Endodermal cell (in vitro differentiated cells): ENCODE measurements at regions not wholly inside any gene's neighbourhood (a gene's known extent, or its start where the extent isn't known, plus 50 kb on each side); places are given as distances from the start of the nearest gene placed in this dataset.
"Not testable (repeated sequence)": the region's sequence is repeated elsewhere in the genome, so short reads cannot be mapped to it uniquely, and the experiment has no call there.

Source experiments
- DNase-seq: peaks from one replicate; pipeline ENCODE4 v3.0.0-alpha.2; 2017
- H3K27ac ChIP-seq: 2 replicates; pipeline ENCODE4 v1.5.1; 2013; ENCODE audit warnings: mild to moderate bottlenecking, low read depth, low read length, moderate library complexity
- H3K27me3 ChIP-seq: 2 replicates; pipeline ENCODE4 v1.6.1; 2013; ENCODE audit warnings: mild to moderate bottlenecking, low read length, moderate library complexity; ENCODE audit not compliant: insufficient read depth, control insufficient read depth, poor library complexity, severe bottlenecking
- H3K36me3 ChIP-seq: 2 replicates; pipeline ENCODE4 v1.7.0; 2013; ENCODE audit warnings: mild to moderate bottlenecking, low read length, moderate library complexity; ENCODE audit not compliant: control insufficient read depth, insufficient read depth
- H3K4me1 ChIP-seq: one replicate; pipeline ENCODE4 v1.7.0; 2013; ENCODE audit warnings: low read length; ENCODE audit not compliant: control insufficient read depth, insufficient read depth
- H3K4me3 ChIP-seq: 2 replicates; pipeline ENCODE4 v1.5.1; 2013; ENCODE audit warnings: mild to moderate bottlenecking, low read length, moderate library complexity
- H3K9ac ChIP-seq: 2 replicates; pipeline ENCODE4 v1.6.1; 2013; ENCODE audit warnings: mild to moderate bottlenecking, low read length, moderate library complexity; ENCODE audit not compliant: poor library complexity, severe bottlenecking; ENCODE audit errors: extremely low read depth
- H3K9me3 ChIP-seq: 2 replicates; pipeline ENCODE4 v1.6.1; 2013; ENCODE audit warnings: mild to moderate bottlenecking, low read length, moderate library complexity; ENCODE audit not compliant: control insufficient read depth
- H3K27ac Mint-ChIP-seq: 2 replicates; pipeline ENCODE4 v1.8.0; 2020; ENCODE audit warnings: mixed read lengths
- H3K27me3 Mint-ChIP-seq: 2 replicates; pipeline ENCODE4 v1.8.0; 2021; ENCODE audit warnings: mild to moderate bottlenecking, mixed read lengths; ENCODE audit not compliant: insufficient read depth
- H3K36me3 Mint-ChIP-seq: 2 replicates; pipeline ENCODE4 v1.8.0; 2020; ENCODE audit warnings: low read depth, mixed read lengths
- H3K4me1 Mint-ChIP-seq: 2 replicates; pipeline ENCODE4 v1.8.0; 2020; ENCODE audit warnings: mixed read lengths
- H3K4me3 Mint-ChIP-seq: 2 replicates; pipeline ENCODE4 v1.8.0; 2020; ENCODE audit warnings: mild to moderate bottlenecking, moderate library complexity, mixed read lengths
- H3K9me3 Mint-ChIP-seq: 2 replicates; pipeline ENCODE4 v1.8.0; 2020; ENCODE audit warnings: mild to moderate bottlenecking, mixed read lengths
- WGBS, 2 experiments: methylation state at CpG; one replicate each; pipeline versions ENCODE4 v1.1.5 to v1.1.7; 2013; ENCODE audit warnings: missing lambda C conversion rate in 2 of 2, mixed read lengths in 1 of 2; ENCODE audit not compliant: insufficient coverage in 1 of 2, insufficient read length in 1 of 2; 5-methylcytosine and 5-hydroxymethylcytosine counted together
- TF ChIP-seq, protein P1 (sequence below): fragments of 200-600 bp; sonication (generic); conservative IDR thresholded peaks from 2 replicates; pipeline ENCODE4 v1.5.0; 2021; ENCODE audit warnings: antibody characterized with exemption, mild to moderate bottlenecking

DNA sequence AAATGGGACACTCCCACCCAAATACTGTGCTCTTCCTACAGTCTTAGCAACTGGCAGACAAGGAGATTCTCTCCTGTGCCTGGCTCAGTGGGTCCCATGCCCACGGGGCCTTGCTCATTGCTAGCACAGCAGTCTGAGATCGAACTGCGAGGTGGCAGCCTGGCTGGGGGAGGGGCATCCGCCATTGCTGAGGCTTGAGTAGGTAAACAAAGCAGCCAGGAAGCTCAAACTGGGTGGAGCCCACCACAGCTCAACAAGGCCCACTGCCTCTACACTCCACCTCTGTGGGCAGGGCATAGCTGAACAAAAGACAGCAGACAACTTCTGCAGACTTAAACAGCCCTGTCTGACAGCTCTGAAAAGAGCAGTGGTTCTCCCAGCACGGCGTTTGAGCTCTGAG lies 174.8 kb downstream of the COL12A1 start:
- not testable (repeated sequence) for H3K27ac ChIP-seq, H3K4me1 ChIP-seq, H3K9me3 ChIP-seq, H3K36me3 ChIP-seq, H3K27me3 Mint-ChIP-seq, H3K27me3 ChIP-seq, H3K4me1 Mint-ChIP-seq, H3K27ac Mint-ChIP-seq, DNase-seq, H3K4me3 Mint-ChIP-seq, H3K36me3 Mint-ChIP-seq, H3K4me3 ChIP-seq, H3K9me3 Mint-ChIP-seq, H3K9ac ChIP-seq
- WGBS, 2 experiments, result 87 to 90% methylated on average over 5 to 6 of the region's 6 CpGs

DNA sequence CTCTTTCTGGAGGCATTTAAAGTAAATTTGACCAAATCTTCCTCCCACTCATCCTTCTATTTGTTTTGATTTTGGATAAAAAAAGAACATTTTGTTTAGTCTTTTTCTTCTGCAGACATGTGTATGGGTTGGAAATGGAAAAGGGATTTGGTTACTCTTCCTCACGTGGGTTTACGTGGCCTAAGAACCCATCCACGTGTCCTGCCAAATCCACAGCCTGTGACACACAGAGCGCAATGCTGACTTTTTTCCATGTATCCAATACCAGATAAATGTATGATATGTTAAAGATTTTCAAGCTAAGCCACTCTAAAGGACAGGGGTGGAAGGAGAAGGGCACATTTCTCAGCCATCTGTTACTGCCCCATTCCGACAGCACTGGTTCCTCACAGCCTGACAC lies 176.5 kb downstream of the COL12A1 start:
- no peaks in the 10 kb centered on the region for H3K4me1 ChIP-seq
- no peaks in the 10 kb centered on the region for H3K9me3 ChIP-seq
- no peaks in the 10 kb centered on the region for H3K27me3 ChIP-seq
- Mint-ChIP-seq H3K27me3 (no peaks in the 10 kb centered on the region), H3K27ac (no peak overlapping the region), H3K36me3 (no peaks in the 10 kb centered on the region), H3K9me3 (no peaks in the 10 kb centered on the region), H3K4me3 (no peak overlapping the region), H3K4me1 (no peaks in the 10 kb centered on the region)
- WGBS, 2 experiments, result 94 to 100% methylated on average over 2 to 5 of the region's 5 CpGs
- TF ChIP-seq, protein P1, sequence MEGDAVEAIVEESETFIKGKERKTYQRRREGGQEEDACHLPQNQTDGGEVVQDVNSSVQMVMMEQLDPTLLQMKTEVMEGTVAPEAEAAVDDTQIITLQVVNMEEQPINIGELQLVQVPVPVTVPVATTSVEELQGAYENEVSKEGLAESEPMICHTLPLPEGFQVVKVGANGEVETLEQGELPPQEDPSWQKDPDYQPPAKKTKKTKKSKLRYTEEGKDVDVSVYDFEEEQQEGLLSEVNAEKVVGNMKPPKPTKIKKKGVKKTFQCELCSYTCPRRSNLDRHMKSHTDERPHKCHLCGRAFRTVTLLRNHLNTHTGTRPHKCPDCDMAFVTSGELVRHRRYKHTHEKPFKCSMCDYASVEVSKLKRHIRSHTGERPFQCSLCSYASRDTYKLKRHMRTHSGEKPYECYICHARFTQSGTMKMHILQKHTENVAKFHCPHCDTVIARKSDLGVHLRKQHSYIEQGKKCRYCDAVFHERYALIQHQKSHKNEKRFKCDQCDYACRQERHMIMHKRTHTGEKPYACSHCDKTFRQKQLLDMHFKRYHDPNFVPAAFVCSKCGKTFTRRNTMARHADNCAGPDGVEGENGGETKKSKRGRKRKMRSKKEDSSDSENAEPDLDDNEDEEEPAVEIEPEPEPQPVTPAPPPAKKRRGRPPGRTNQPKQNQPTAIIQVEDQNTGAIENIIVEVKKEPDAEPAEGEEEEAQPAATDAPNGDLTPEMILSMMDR, result no peak
- no peak overlapping the region for H3K4me3 ChIP-seq
- no peaks in the 10 kb centered on the region for H3K36me3 ChIP-seq
- DNase-seq, result no peak
- no peak overlapping the region for H3K27ac ChIP-seq
- no peak overlapping the region for H3K9ac ChIP-seq

DNA sequence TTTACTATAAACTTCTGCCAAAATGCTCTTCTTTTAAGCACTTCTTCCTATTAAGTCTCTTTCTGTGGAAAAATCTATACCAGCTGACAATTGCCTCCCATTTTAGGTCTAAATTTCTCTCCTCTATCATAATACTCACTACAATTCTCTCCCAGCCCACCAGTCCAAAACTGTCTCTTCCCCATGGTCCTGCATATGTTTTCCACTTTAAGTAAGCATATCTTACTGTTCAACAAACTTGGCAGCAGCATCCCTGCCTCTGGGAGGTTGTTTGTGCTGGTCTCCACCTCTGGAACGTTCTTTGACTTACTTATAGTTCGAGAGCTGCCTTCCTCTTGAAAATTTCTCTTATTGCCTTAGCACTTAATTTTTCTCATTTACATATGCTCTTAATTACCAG lies 180.5 kb downstream of the COL12A1 start:
- Histone ChIP-seq H3K4me3 (no peak overlapping the region), H3K27me3 (no peaks in the 10 kb centered on the region), H3K36me3 (no peaks in the 10 kb centered on the region), H3K27ac (no peak overlapping the region), H3K9ac (no peak overlapping the region), H3K4me1 (no peaks in the 10 kb centered on the region), H3K9me3 (no peaks in the 10 kb centered on the region)
- WGBS, 2 experiments, result 82 to 100% methylated on average over 2 of the region's 2 CpGs
- no peaks in the 10 kb centered on the region for H3K4me1 Mint-ChIP-seq
- no peak for DNase-seq
- H3K9me3 Mint-ChIP-seq, result no peaks in the 10 kb centered on the region
- H3K27me3 Mint-ChIP-seq, result no peaks in the 10 kb centered on the region
- H3K36me3 Mint-ChIP-seq, result no peaks in the 10 kb centered on the region
- TF ChIP-seq, protein P1, result no peak
- H3K27ac Mint-ChIP-seq, result no peak overlapping the region
- no peak overlapping the region for H3K4me3 Mint-ChIP-seq

DNA sequence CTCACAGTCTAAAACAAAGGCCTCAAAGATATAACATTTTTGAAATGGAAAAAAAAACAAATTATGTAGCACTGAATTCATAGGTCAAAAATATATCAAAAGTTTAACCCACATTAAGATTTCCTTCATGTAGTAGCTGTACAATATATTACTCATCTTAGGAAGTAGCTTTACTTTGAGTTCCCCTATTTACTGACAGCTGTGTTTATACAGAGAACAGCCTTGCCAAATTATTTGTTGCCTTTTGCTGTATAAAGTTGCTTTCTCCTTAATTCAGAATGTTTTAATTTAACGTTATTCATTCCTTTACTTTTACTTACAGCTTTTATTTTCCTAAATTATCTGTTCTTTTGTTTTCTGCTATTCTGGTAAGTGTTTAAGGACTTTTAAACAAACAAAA lies 181.0 kb downstream of the COL12A1 start:
- no peaks in the 10 kb centered on the region for H3K9me3 Mint-ChIP-seq
- no peaks in the 10 kb centered on the region for H3K4me1 ChIP-seq
- no peaks in the 10 kb centered on the region for H3K4me1 Mint-ChIP-seq
- WGBS, 2 experiments, result 89% methylated on average over 1 of the region's 1 CpG; no CpG with 5 or more reads in 1 of the 2 experiments
- H3K27me3 Mint-ChIP-seq, result no peaks in the 10 kb centered on the region
- no peak for DNase-seq
- no peak overlapping the region for H3K4me3 ChIP-seq
- no peak overlapping the region for H3K27ac ChIP-seq
- no peak overlapping the region for H3K9ac ChIP-seq
- TF ChIP-seq, protein P1, result no peak
- no peaks in the 10 kb centered on the region for H3K36me3 Mint-ChIP-seq
- H3K9me3 ChIP-seq, result no peaks in the 10 kb centered on the region
- no peak overlapping the region for H3K27ac Mint-ChIP-seq
- no peaks in the 10 kb centered on the region for H3K27me3 ChIP-seq
- H3K36me3 ChIP-seq, result no peaks in the 10 kb centered on the region
- no peak overlapping the region for H3K4me3 Mint-ChIP-seq
